SK-N-SH (cell line): ENCODE measurements at regions not wholly inside any gene's neighbourhood (a gene's known extent, or its start where the extent isn't known, plus 50 kb on each side); places are given as distances from the start of the nearest gene placed in this dataset.

ENCODE experiments used
- CTCF ChIA-PET: fragments of 300-600, 350-600 bp; formaldehyde crosslinking; extraction: SDS; loops from one replicate; lab custom pipeline; 2021; lab: Yijun Ruan, JAX
- POLR2A ChIA-PET: fragments of 350-600 bp; sonication (Branson Sonifier 250); formaldehyde crosslinking; extraction: SDS; loops from one replicate; lab custom pipeline; 2020; ENCODE audit warnings: antibody characterized with exemption, inconsistent platforms; lab: Yijun Ruan, JAX
- DNase-seq: peaks from one replicate; pipeline ENCODE4 v3.0.0; 2012
- H2AFZ ChIP-seq: fragments of 200-600 bp; sonication (generic); 2 replicates; pipeline ENCODE4 v1.8.1; 2016; ENCODE audit warnings: antibody characterized with exemption, mild to moderate bottlenecking, low read depth
- H3F3A ChIP-seq: fragments of 200-600 bp; sonication (generic); replicated peaks from 2 replicates; pipeline ENCODE3; 2016; ENCODE audit warnings: antibody characterized with exemption, mild to moderate bottlenecking; ENCODE audit not compliant: insufficient read depth
- H3K27ac ChIP-seq, 2 experiments: fragments of 200-500 bp in 1 of 2; fragments of 200-600 bp in 1 of 2; sonication (Bioruptor generic) in 1 of 2; sonication (generic), shearing (Covaris generic) in 1 of 2; 2 replicates each; pipeline versions ENCODE4 v1.5.1 to v1.6.1; 2014 to 2016; ENCODE audit warnings: low read depth in 2 of 2, inconsistent platforms in 1 of 2, low read length in 1 of 2, mild to moderate bottlenecking in 1 of 2, mixed read lengths in 1 of 2
- H3K27me3 ChIP-seq: fragments of 200-600 bp; sonication (generic), shearing (Covaris generic); 2 replicates; pipeline ENCODE4 v1.6.1; 2016; ENCODE audit warnings: mixed run types; ENCODE audit not compliant: insufficient read depth
- H3K36me3 ChIP-seq, 2 experiments: fragments of 200-500 bp in 1 of 2; fragments of 200-600 bp in 1 of 2; sonication (Bioruptor generic) in 1 of 2; sonication (generic) in 1 of 2; replicated peaks in 1 of 2; 2 replicates each; pipeline versions ENCODE3 to v1.5.1; 2014 to 2016; ENCODE audit warnings: low read length in 1 of 2, mild to moderate bottlenecking in 1 of 2; ENCODE audit not compliant: insufficient read depth in 2 of 2, control insufficient read depth in 1 of 2
- H3K4me1 ChIP-seq, 2 experiments: fragments of 200-500 bp in 1 of 2; fragments of 200-600 bp in 1 of 2; sonication (Bioruptor generic) in 1 of 2; sonication (generic), shearing (Covaris generic) in 1 of 2; 2 replicates each; pipeline versions ENCODE4 v1.5.1 to v1.6.1; 2014 to 2016; ENCODE audit warnings: low read depth in 1 of 2, low read length in 1 of 2, mixed run types in 1 of 2; ENCODE audit not compliant: insufficient read depth in 2 of 2, control insufficient read depth in 1 of 2
- H3K4me2 ChIP-seq: fragments of 200-600 bp; sonication (generic), shearing (Covaris generic); 2 replicates; pipeline ENCODE4 v1.6.1; 2017; ENCODE audit warnings: mixed run types
- H3K4me3 ChIP-seq, 2 experiments: fragments of 200-500 bp in 1 of 2; fragments of 200-600 bp in 1 of 2; sonication (Bioruptor generic) in 1 of 2; sonication (generic), shearing (Covaris generic) in 1 of 2; 2 replicates each; pipeline versions ENCODE4 v1.5.1 to v1.8.1; 2014 to 2016; ENCODE audit warnings: low read depth in 2 of 2, inconsistent platforms in 1 of 2, low read length in 1 of 2, mild to moderate bottlenecking in 1 of 2, mixed read lengths in 1 of 2, moderate library complexity in 1 of 2
- H3K79me2 ChIP-seq: fragments of 200-600 bp; sonication (generic); 2 replicates; pipeline ENCODE4 v1.8.1; 2017; ENCODE audit warnings: mild to moderate bottlenecking; ENCODE audit not compliant: insufficient read depth
- H3K9ac ChIP-seq: fragments of 200-600 bp; sonication (generic); 2 replicates; pipeline ENCODE4 v1.6.1; 2017; ENCODE audit warnings: mixed run types
- H3K9me2 ChIP-seq: fragments of 200-600 bp; sonication (generic); 2 replicates; pipeline ENCODE4 v1.6.1; 2017; ENCODE audit warnings: mixed run types
- H3K9me3 ChIP-seq: fragments of 200-600 bp; sonication (generic); 2 replicates; pipeline ENCODE4 v1.6.1; 2017; ENCODE audit warnings: mixed run types, mild to moderate bottlenecking, moderate library complexity
- H4K20me1 ChIP-seq: fragments of 200-600 bp; sonication (generic); 2 replicates; pipeline ENCODE4 v1.6.1; 2017; ENCODE audit warnings: mild to moderate bottlenecking, mixed run types; ENCODE audit not compliant: insufficient read depth
- CTCF ChIP-seq: fragments of 200-600 bp; sonication (generic); IDR thresholded peaks from 2 replicates; pipeline ENCODE4 v1.6.1; 2017; ENCODE audit warnings: antibody characterized with exemption, mild to moderate bottlenecking, moderate library complexity
- ELF1 ChIP-seq: IDR thresholded peaks from 2 replicates; pipeline ENCODE4 v1.4.0; 2012
- EZH2phosphoT487 ChIP-seq: fragments of 200-600 bp; sonication (generic); IDR thresholded peaks from 2 replicates; pipeline ENCODE4 v1.6.1; 2017; ENCODE audit warnings: low read depth, mixed run types, mild to moderate bottlenecking, antibody characterized with exemption, moderate library complexity, borderline replicate concordance
- FOSL2 ChIP-seq: IDR thresholded peaks from 2 replicates; pipeline ENCODE4 v1.4.0; 2012; ENCODE audit warnings: low read depth, mild to moderate bottlenecking, moderate library complexity, borderline replicate concordance
- GATA2 ChIP-seq: sonication (generic); formaldehyde crosslinking; IDR thresholded peaks from 2 replicates; pipeline ENCODE4 v1.5.0; 2020; ENCODE audit warnings: mild to moderate bottlenecking, missing genetic modification reagents
- JUND ChIP-seq: IDR thresholded peaks from 2 replicates; pipeline ENCODE4 v1.4.0; 2012
- NRF1 ChIP-seq: IDR thresholded peaks from 2 replicates; pipeline ENCODE4 v1.6.1; 2012; ENCODE audit warnings: low read depth, mild to moderate bottlenecking, low read length
- POLR2AphosphoS5 ChIP-seq: IDR thresholded peaks from 2 replicates; pipeline ENCODE4 v1.6.1; 2012; ENCODE audit warnings: low read depth, low read length
- RFX5 ChIP-seq: IDR thresholded peaks from 2 replicates; pipeline ENCODE4 v1.6.1; 2012; ENCODE audit warnings: mild to moderate bottlenecking, improper control_type of control experiment, low read length
- SIN3A ChIP-seq: IDR thresholded peaks from 2 replicates; pipeline ENCODE4 v1.6.1; 2012; ENCODE audit warnings: low read depth, mild to moderate bottlenecking, low read length, moderate library complexity, borderline replicate concordance
- TCF12 ChIP-seq: IDR thresholded peaks from 2 replicates; pipeline ENCODE4 v1.4.0; 2012
- USF2 ChIP-seq: fragments of 150-350 bp; IDR thresholded peaks from 2 replicates; pipeline ENCODE4 v1.6.1; 2017; ENCODE audit warnings: antibody characterized with exemption, low read length, low read depth, borderline replicate concordance
- WGBS: methylation state at CpG from one replicate; pipeline ENCODE4 v1.1.6; 2017; ENCODE audit warnings: low lambda C conversion rate; 5-methylcytosine and 5-hydroxymethylcytosine counted together
- TF ChIP-seq, protein P1 (sequence below): IDR thresholded peaks from 2 replicates; pipeline ENCODE4; 2012
- TF ChIP-seq, protein P2 (sequence below): fragments of 150-350 bp; IDR thresholded peaks from 2 replicates; pipeline ENCODE4 v1.6.1; 2016; ENCODE audit warnings: mild to moderate bottlenecking, low read depth, low read length

- Histone ChIP-seq H3K4me2 (no peak overlapping the region), H3K4me3 (no peak overlapping the region), H4K20me1 (no peaks in the 10 kb centered on the region), H3K9ac (no peak overlapping the region), H2AFZ (no peak overlapping the region), H3K9me3 (no peaks in the 10 kb centered on the region), H3F3A (no peaks in the 10 kb centered on the region), H3K9me2 (no peaks in the 10 kb centered on the region), H3K4me1 (peaks cover 0 to 4% of the 10 kb centered on the region in 2 experiments; a peak in 1 of 4 replicates), H3K79me2 (no peaks in the 10 kb centered on the region), H3K27ac (no peak overlapping the region), H3K36me3 (no peaks in the 10 kb centered on the region)
- WGBS: 63% methylated on average over 2 of the region's 2 CpGs
- CTCF ChIA-PET: no interaction called here
- no peak for TF ChIP-seq GATA2 (CRISPR knock-in tag)
- TF ChIP-seq, protein P1, sequence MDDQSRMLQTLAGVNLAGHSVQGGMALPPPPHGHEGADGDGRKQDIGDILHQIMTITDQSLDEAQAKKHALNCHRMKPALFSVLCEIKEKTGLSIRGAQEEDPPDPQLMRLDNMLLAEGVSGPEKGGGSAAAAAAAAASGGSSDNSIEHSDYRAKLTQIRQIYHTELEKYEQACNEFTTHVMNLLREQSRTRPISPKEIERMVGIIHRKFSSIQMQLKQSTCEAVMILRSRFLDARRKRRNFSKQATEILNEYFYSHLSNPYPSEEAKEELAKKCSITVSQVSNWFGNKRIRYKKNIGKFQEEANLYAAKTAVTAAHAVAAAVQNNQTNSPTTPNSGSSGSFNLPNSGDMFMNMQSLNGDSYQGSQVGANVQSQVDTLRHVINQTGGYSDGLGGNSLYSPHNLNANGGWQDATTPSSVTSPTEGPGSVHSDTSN: no peak
- TF ChIP-seq, all 33 proteins: peak for 0
- DNase-seq: no peak
- H3K27me3 ChIP-seq: no peaks in the 10 kb centered on the region
- POLR2A ChIA-PET: no interaction called here
Observed at GRCh38 chr17:71793518-71793917, 327.3 kb upstream of the SOX9 start.

GRCh38 chr17:71798701-71799100 is 322.1 kb upstream of the SOX9 start:
- H4K20me1 ChIP-seq: no peaks in the 10 kb centered on the region
- DNase-seq: no peak
- no peaks in the 10 kb centered on the region for H3K36me3 ChIP-seq
- no peak overlapping the region for H3K4me3 ChIP-seq
- no peaks in the 10 kb centered on the region for H3K79me2 ChIP-seq
- H2AFZ ChIP-seq: no peak overlapping the region
- no peak overlapping the region for H3K9ac ChIP-seq
- H3K27me3 ChIP-seq: no peaks in the 10 kb centered on the region
- WGBS: 66% methylated on average over 2 of the region's 2 CpGs
- H3K27ac ChIP-seq: no peak overlapping the region
- H3F3A ChIP-seq: no peaks in the 10 kb centered on the region
- no peaks in the 10 kb centered on the region for H3K9me2 ChIP-seq
- CTCF ChIA-PET: no interaction called here
- H3K4me2 ChIP-seq: no peak overlapping the region
- H3K4me1 ChIP-seq: no peaks in the 10 kb centered on the region
- H3K9me3 ChIP-seq: no peaks in the 10 kb centered on the region
- POLR2A ChIA-PET: no interaction called here
- no peak for TF ChIP-seq NRF1
- no peak for TF ChIP-seq FOSL2
- TF ChIP-seq, protein P2, sequence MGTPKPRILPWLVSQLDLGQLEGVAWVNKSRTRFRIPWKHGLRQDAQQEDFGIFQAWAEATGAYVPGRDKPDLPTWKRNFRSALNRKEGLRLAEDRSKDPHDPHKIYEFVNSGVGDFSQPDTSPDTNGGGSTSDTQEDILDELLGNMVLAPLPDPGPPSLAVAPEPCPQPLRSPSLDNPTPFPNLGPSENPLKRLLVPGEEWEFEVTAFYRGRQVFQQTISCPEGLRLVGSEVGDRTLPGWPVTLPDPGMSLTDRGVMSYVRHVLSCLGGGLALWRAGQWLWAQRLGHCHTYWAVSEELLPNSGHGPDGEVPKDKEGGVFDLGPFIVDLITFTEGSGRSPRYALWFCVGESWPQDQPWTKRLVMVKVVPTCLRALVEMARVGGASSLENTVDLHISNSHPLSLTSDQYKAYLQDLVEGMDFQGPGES: no peak
- TF ChIP-seq JUND: no peak
- no peak for TF ChIP-seq EZH2phosphoT487
- no peak for TF ChIP-seq TCF12
- no peak for TF ChIP-seq POLR2AphosphoS5
- no peak for TF ChIP-seq SIN3A
- no peak for TF ChIP-seq ELF1
- TF ChIP-seq USF2: no peak
- TF ChIP-seq CTCF: no peak
- no peak for TF ChIP-seq RFX5
